ENCODE measurements at regions not wholly inside any gene's neighbourhood (a gene's known extent, or its start where the extent isn't known, plus 50 kb on each side); places are given as distances from the start of the nearest gene placed in this dataset.

DNA sequence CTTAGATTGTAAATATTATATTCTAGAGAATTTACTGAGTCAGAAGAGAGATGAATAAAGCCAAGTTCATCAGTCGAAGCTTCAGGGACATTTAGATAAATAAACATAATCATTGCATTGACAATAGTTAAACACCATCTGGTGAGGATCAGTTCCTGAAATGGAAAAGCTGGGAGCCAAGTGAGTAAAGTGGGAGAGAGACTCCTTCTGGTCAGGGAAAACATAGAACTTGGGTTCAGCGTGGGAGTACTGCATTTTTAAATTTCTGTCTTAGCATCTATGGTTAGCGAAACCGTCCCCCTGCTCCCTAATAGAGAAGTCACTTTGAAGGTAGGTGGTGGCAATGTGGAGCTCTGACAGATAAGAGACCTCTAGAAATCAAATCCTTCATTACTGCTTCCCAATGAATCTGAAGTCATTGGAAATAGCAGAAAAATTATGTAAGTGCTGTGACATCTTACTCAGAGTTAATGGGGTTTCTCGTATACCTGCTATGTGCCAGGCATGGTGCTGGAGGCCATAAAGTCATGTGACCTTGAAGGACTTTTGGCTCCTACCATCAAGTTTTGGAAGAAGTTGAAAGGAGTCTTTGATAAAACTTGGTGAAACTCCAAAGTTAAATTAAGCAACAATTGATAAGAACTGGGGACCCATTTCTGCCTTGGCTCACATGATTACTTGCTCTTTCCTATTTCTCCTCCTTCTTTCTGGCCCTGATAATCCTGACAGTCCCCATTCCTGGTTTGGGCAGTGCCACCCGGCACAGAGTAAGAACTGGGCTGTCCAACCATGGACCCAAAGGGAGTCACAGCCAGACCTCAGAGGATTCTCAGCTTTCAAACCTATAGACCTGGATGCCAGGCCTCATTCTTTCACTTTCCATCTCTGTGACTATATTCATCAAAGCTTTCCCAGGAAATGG is 211.2 kb downstream of the C7orf25 start:
- no peak overlapping the region for H2BK120ac ChIP-seq (replicated peaks; ENCODE audit: low read depth, low read length)
- CTCF ChIA-PET (ENCODE audit: partially characterized antibody): interaction anchor here (0.6 to 3.1 kb wide), 12 partner anchors 9 to 760 kb away, joined by 3 to 29 read pairs (median 4); no protein-coding TSS in a partner anchor
- no peak overlapping the region for H2BK12ac ChIP-seq (ENCODE audit: low read depth, low read length)
- H3K14ac ChIP-seq (ENCODE audit: insufficient read length): no peak overlapping the region
- no peak for FAIRE-seq
- no peaks in the 10 kb centered on the region for H3K4me1 ChIP-seq (replicated peaks in 1 of 4; ENCODE audit: control insufficient read depth in 3 of 4, insufficient read depth in 4 of 4, low read length in 3 of 4)
- TF ChIP-seq SRF (IDR thresholded peaks at IDR 0.05; ENCODE audit: low read depth, low read length): no peak
- peak; percentile 6 to 29; a peak in 3 of 4 replicates for TF ChIP-seq RAD21 (IDR thresholded peaks at IDR 0.05 in 1 of 2, conservative IDR thresholded peaks at IDR 0.05 in 1 of 2; ENCODE audit: low read depth in 2 of 2, low read length in 2 of 2)
- TF ChIP-seq, protein P1, sequence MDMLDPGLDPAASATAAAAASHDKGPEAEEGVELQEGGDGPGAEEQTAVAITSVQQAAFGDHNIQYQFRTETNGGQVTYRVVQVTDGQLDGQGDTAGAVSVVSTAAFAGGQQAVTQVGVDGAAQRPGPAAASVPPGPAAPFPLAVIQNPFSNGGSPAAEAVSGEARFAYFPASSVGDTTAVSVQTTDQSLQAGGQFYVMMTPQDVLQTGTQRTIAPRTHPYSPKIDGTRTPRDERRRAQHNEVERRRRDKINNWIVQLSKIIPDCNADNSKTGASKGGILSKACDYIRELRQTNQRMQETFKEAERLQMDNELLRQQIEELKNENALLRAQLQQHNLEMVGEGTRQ (IDR thresholded peaks at IDR 0.05; ENCODE audit: low read length): no peak
- TF ChIP-seq JUND (IDR thresholded peaks at IDR 0.05; ENCODE audit: low read length): no peak
- 91% methylated on average over 6 of the region's 6 CpGs; no CpG with 5 or more reads in 1 of the 2 experiments for WGBS, 2 experiments (ENCODE audit: extremely low coverage in 1 of 2, insufficient coverage in 1 of 2, insufficient read length in 1 of 2, insufficient replicate concordance in 2 of 2, low coverage in 1 of 2, low lambda C conversion rate in 2 of 2, missing lambda C conversion rate in 1 of 2)
- H3K27me3 ChIP-seq (replicated peaks in 1 of 4; ENCODE audit: control insufficient read depth in 3 of 4, extremely low read depth in 1 of 4, insufficient read depth in 3 of 4, low read length in 3 of 4): peaks cover 0 to 2% (median 0%) of the 10 kb centered on the region in 4 experiments; a peak in 1 of 7 replicates
- H3K4ac ChIP-seq (replicated peaks; ENCODE audit: insufficient read length, low read depth, low read length): no peak overlapping the region
- no peak overlapping the region for H2BK5ac ChIP-seq (ENCODE audit: low read depth, low read length)
- no peak overlapping the region for H3K4me3 ChIP-seq (ENCODE audit: extremely low read depth in 1 of 4, insufficient read depth in 2 of 4, low read depth in 3 of 4, low read length in 4 of 4)
- no peak overlapping the region for H2AFZ ChIP-seq (ENCODE audit: low read length)
- no peaks in the 10 kb centered on the region for H3K23me2 ChIP-seq (ENCODE audit: low read depth, low read length)
- H4K91ac ChIP-seq (replicated peaks; ENCODE audit: insufficient read length, low read length): no peak overlapping the region
- no peak overlapping the region for H3K27ac ChIP-seq (ENCODE audit: low read depth, low read length)
- no peaks in the 10 kb centered on the region for H3K79me2 ChIP-seq (ENCODE audit: control insufficient read depth in 1 of 2, insufficient read depth in 2 of 2, low read length in 2 of 2)
- no peaks in the 10 kb centered on the region for H4K20me1 ChIP-seq (replicated peaks in 1 of 2; ENCODE audit: control insufficient read depth in 1 of 2, insufficient read depth in 2 of 2, low read length in 2 of 2)
- H3K9ac ChIP-seq (replicated peaks in 1 of 4; ENCODE audit: extremely low read depth in 1 of 4, low read depth in 3 of 4, low read length in 3 of 4): no peak overlapping the region
- H2BK15ac ChIP-seq (ENCODE audit: low read length): no peak overlapping the region
- H3K56ac ChIP-seq (replicated peaks; ENCODE audit: insufficient read length, low read depth, low read length): no peak overlapping the region
- H3K18ac ChIP-seq (ENCODE audit: extremely low read depth, low read length): no peak overlapping the region
- H3K23ac ChIP-seq (ENCODE audit: insufficient read length): no peak overlapping the region
- H3K4me2 ChIP-seq (ENCODE audit: insufficient read depth in 1 of 2, low read depth in 2 of 2, low read length in 2 of 2): no peak overlapping the region
- no peak overlapping the region for H4K5ac ChIP-seq (ENCODE audit: insufficient read length, low read depth, low read length)
- no peak for DNase-seq (ENCODE audit: low read depth in 1 of 2, low spot score in 2 of 2)
- no peaks in the 10 kb centered on the region for H3K79me1 ChIP-seq (ENCODE audit: low read depth, low read length)
- H3K36me3 ChIP-seq (ENCODE audit: control insufficient read depth in 2 of 4, insufficient read depth in 4 of 4, low read length in 3 of 4): no peaks in the 10 kb centered on the region
- no peak overlapping the region for H2AK5ac ChIP-seq (ENCODE audit: low read depth, low read length)
- no peak overlapping the region for H4K8ac ChIP-seq (ENCODE audit: extremely low read depth, insufficient read depth, low read length)
- H3K9me3 ChIP-seq (ENCODE audit: insufficient read depth in 2 of 2, low read depth in 1 of 2, low read length in 1 of 2): no peaks in the 10 kb centered on the region
- no peak overlapping the region for H2BK20ac ChIP-seq (ENCODE audit: low read length)
- POLR2A ChIA-PET (ENCODE audit: partially characterized antibody): no interaction called here

All from H1 (cell line).